ENCODE measurements at regions not wholly inside any gene's neighbourhood (a gene's known extent, or its start where the extent isn't known, plus 50 kb on each side); places are given as distances from the start of the nearest gene placed in this dataset.

DNA sequence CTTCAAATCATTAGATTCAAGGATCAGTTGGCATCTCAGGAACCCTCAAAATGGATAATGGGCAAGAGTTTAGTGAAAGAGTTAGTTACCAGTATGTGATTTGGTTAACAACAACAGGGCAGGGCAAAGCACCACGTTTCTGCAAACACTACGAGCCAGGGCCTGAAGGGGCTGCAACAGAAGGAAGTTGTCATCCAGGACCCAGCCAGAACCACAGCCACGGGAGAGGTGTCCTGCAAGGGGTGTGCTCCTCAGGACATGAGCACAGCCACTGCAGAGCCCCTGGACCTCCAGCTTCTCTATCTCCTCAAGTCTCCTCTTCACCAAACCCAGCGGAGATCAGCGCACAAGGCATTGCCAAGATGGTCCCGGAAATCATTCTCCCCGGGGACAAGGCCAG is 173.3 kb upstream of the PIEZO2 start:
- TF ChIP-seq CTCF (conservative IDR thresholded peaks at IDR 0.05 in 1 of 2, IDR thresholded peaks at IDR 0.05 in 1 of 2; ENCODE audit: low read depth in 1 of 2, low read length in 2 of 2), result no peak
- no peak for TF ChIP-seq EZH2 (IDR thresholded peaks at IDR 0.05; ENCODE audit: low read length, missing control alignments)
